Loucy (cell line): ENCODE measurements at regions not wholly inside any gene's neighbourhood (a gene's known extent, or its start where the extent isn't known, plus 50 kb on each side); places are given as distances from the start of the nearest gene placed in this dataset.

ENCODE experiments used
- CTCF ChIP-seq: fragments of 200-600 bp; sonication (generic); conservative IDR thresholded peaks from 2 replicates; pipeline ENCODE4 v1.5.1; 2014; ENCODE audit warnings: mild to moderate bottlenecking, antibody characterized with exemption, low read length
- EZH2phosphoT487 ChIP-seq: fragments of 200-600 bp; IDR thresholded peaks from 2 replicates; pipeline ENCODE4 v1.6.1; 2018; ENCODE audit warnings: antibody characterized with exemption, mild to moderate bottlenecking, moderate library complexity, borderline replicate concordance

- no peak for TF ChIP-seq CTCF
- TF ChIP-seq EZH2phosphoT487: no peak
Measured at GRCh38 chr1:36554323-36554628, 71.6 kb upstream of the CSF3R start.
